Esophagus muscularis mucosa (tissue), 4 donors: ENCODE measurements at regions not wholly inside any gene's neighbourhood (a gene's known extent, or its start where the extent isn't known, plus 50 kb on each side); places are given as distances from the start of the nearest gene placed in this dataset.

Source experiments
- DNase-seq: peaks from one replicate; pipeline ENCODE4 v3.0.0-alpha.2; 2017; ENCODE audit errors: extremely low spot score
- H3K27ac ChIP-seq, 4 donors: fragments of 200-600 bp; sonication (generic); replicated peaks in 1 of 4; 1 replicate in 3 of 4; 2 replicates in 1 of 4; pipeline ENCODE4 v1.5.1; 2016 to 2019; ENCODE audit warnings: mild to moderate bottlenecking in 1 of 4
- H3K27me3 ChIP-seq, 4 donors: fragments of 200-600 bp; sonication (generic); one replicate each; pipeline versions ENCODE4 v1.5.1 to v1.6.0; 2016 to 2019
- H3K36me3 ChIP-seq, 4 donors: fragments of 200-600 bp; sonication (generic); one replicate each; pipeline ENCODE4 v1.5.1; 2016 to 2019
- H3K4me1 ChIP-seq, 4 donors: fragments of 200-600 bp; sonication (generic); one replicate each; pipeline ENCODE4 v1.5.1; 2016 to 2019
- H3K4me3 ChIP-seq, 4 donors: fragments of 200-600 bp; sonication (generic); 1 replicate in 2 of 4; 2 replicates in 2 of 4; pipeline ENCODE4 v1.5.1; 2016 to 2019; ENCODE audit warnings: mild to moderate bottlenecking in 4 of 4, moderate library complexity in 1 of 4
- H3K9me3 ChIP-seq, 4 donors: fragments of 200-600 bp; sonication (generic); 1 replicate in 3 of 4; 2 replicates in 1 of 4; pipeline ENCODE4 v1.5.1; 2016 to 2019
- EP300 ChIP-seq: sonication (generic); formaldehyde crosslinking; IDR thresholded peaks from one replicate; pipeline ENCODE4 v1.6.1; 2017; ENCODE audit warnings: antibody characterized with exemption
- POLR2A ChIP-seq: fragments of 450-650 bp; IDR thresholded peaks from one replicate; pipeline ENCODE4 v1.6.1; 2017; ENCODE audit warnings: antibody characterized with exemption, moderate library complexity, mild to moderate bottlenecking, low read depth
- POLR2AphosphoS5 ChIP-seq, 2 donors: sonication (generic); formaldehyde crosslinking; IDR thresholded peaks; one replicate each; pipeline ENCODE4 v1.6.1; 2017; ENCODE audit warnings: antibody characterized with exemption in 2 of 2
- WGBS: methylation state at CpG from one replicate; pipeline ENCODE4 v1.1.5; 2018; 5-methylcytosine and 5-hydroxymethylcytosine counted together
- intact Hi-C: fragments of 100-400 bp; cut with DNase I; formaldehyde crosslinking; loops from one replicate; pipeline ENCODE4 v1.15.1; 2023
- TF ChIP-seq, protein P1 (sequence below), 3 experiments: fragments of 200-600 bp in 2 of 3; fragments of 450-650 bp in 1 of 3; sonication (generic) in 2 of 3; IDR thresholded peaks; one replicate each; pipeline ENCODE4 v1.5.1; 2017 to 2019; ENCODE audit warnings: antibody characterized with exemption in 3 of 3, mild to moderate bottlenecking in 2 of 3, moderate library complexity in 1 of 3

DNA sequence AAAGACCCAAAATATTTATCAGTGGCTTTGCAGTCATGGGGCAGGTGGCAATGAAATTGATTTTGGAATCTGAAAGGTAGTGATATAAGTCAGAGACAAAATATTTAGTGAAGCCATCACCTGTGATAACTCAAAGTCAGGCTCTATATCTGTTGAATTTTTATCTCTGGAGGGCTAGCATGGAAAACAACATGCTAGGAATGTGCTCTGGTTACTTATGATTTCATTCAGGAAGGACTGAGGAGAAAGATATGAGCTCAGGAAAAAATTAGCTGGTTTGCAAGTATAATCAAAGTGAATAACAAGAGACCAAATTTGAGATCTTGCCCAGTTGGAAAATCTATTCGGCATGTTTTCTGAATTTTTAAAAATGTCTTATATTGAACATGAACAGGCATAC, 364.6 kb upstream of the LRRC7 start:
- no peaks in the 10 kb centered on the region for H3K4me1 ChIP-seq
- H3K27ac ChIP-seq, result no peak overlapping the region
- no peaks in the 10 kb centered on the region for H3K27me3 ChIP-seq
- H3K4me3 ChIP-seq, result no peak overlapping the region
- DNase-seq, result no peak
- 86% methylated on average over 1 of the region's 1 CpG for whole genome bisulfite sequencing
- intact Hi-C loops, result no loop called here
- no peaks in the 10 kb centered on the region for H3K36me3 ChIP-seq
- peaks cover 0 to 10% (median 8%) of the 10 kb centered on the region in 4 donors for H3K9me3 ChIP-seq
- TF ChIP-seq POLR2AphosphoS5 (IDR thresholded peaks at IDR 0.05) (no peak), EP300 (no peak), POLR2A (no peak)
- TF ChIP-seq, protein P1, sequence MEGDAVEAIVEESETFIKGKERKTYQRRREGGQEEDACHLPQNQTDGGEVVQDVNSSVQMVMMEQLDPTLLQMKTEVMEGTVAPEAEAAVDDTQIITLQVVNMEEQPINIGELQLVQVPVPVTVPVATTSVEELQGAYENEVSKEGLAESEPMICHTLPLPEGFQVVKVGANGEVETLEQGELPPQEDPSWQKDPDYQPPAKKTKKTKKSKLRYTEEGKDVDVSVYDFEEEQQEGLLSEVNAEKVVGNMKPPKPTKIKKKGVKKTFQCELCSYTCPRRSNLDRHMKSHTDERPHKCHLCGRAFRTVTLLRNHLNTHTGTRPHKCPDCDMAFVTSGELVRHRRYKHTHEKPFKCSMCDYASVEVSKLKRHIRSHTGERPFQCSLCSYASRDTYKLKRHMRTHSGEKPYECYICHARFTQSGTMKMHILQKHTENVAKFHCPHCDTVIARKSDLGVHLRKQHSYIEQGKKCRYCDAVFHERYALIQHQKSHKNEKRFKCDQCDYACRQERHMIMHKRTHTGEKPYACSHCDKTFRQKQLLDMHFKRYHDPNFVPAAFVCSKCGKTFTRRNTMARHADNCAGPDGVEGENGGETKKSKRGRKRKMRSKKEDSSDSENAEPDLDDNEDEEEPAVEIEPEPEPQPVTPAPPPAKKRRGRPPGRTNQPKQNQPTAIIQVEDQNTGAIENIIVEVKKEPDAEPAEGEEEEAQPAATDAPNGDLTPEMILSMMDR (IDR thresholded peaks at IDR 0.05), result no peak

DNA sequence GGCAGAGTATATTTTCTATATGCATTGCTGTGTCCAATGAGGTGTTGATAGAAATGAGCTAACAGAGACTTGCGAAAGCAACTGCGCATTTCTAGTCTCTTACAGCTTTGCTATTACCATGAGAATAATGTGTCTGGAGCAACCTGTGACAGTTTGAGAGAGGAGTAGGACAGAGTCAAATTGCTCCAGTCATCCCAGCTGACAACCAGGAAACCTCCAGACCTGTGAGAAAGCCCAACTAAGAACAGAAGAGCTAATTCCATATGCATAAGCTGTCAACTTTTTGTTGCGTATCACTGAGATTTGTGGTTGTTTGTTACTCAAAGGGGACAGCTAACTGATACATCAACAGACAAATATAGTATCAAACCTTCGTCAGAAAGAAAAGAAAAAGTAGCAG, 354.1 kb upstream of the LRRC7 start:
- no peak for DNase-seq
- Histone ChIP-seq H3K4me3 (no peak overlapping the region), H3K36me3 (no peaks in the 10 kb centered on the region), H3K4me1 (no peaks in the 10 kb centered on the region), H3K27me3 (no peaks in the 10 kb centered on the region), H3K9me3 (no peaks in the 10 kb centered on the region), H3K27ac (no peak overlapping the region)
- intact Hi-C loops, result no loop called here
- 96% methylated on average over 4 of the region's 4 CpGs for WGBS
- TF ChIP-seq POLR2AphosphoS5 (IDR thresholded peaks at IDR 0.05), result no peak
- no peak for TF ChIP-seq POLR2A
- no peak for TF ChIP-seq EP300
- TF ChIP-seq, protein P1 (IDR thresholded peaks at IDR 0.05), result no peak

DNA sequence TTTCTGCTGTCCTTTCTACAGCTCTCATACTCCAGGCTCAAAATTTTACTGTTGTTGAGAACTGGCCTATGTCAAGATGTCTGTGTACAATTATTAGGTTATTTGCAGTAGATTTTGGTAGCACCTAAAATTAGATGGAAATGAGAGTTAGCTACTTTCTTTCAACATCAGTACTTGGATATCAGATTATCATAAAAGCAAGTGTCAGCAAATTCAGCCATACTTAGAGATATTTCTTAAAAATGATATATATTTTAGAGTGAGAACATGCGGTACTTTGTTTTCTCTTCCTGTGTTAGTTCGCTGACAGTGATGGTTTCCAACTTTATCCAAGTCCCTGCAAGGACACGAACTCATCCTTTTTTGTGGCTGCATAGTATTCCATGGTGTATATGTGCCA, 351.8 kb upstream of the LRRC7 start:
- DNase-seq, result no peak

DNA sequence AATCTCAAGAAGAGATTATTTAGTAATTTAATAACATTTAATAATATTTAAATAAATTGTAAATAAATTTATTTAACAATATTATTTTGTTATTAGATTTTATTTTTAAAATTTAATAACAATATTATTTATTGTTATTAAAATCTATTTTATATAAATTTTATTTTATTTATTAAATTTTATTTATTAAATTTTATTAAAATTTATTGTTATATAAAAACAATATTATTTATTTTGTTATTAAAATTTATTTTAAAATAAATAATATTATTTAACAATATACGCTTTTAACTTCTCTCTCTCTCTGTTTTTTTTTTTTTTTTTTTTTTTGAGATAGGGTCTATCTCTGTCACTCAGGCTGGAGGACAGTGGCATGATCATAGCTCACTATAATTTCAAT, 347.1 kb upstream of the LRRC7 start:
- Histone ChIP-seq H3K27ac (no peak overlapping the region), H3K4me1 (no peaks in the 10 kb centered on the region), H3K27me3 (no peaks in the 10 kb centered on the region), H3K9me3 (no peaks in the 10 kb centered on the region), H3K36me3 (no peaks in the 10 kb centered on the region), H3K4me3 (no peak overlapping the region)
- intact Hi-C loops, result no loop called here
- no peak for TF ChIP-seq EP300
- no peak for TF ChIP-seq POLR2AphosphoS5 (IDR thresholded peaks at IDR 0.05)
- TF ChIP-seq POLR2A, result no peak
- WGBS, result 88% methylated on average over 1 of the region's 1 CpG
- DNase-seq, result no peak

More for the DNA sequence above, 351.8 kb upstream of the LRRC7 start:
- no peaks in the 10 kb centered on the region for H3K36me3 ChIP-seq
- TF ChIP-seq POLR2AphosphoS5 (IDR thresholded peaks at IDR 0.05) (no peak), EP300 (no peak), POLR2A (no peak)
- TF ChIP-seq, protein P1 (IDR thresholded peaks at IDR 0.05), result no peak
- WGBS, result 91% methylated on average over 3 of the region's 3 CpGs
- H3K27me3 ChIP-seq, result no peaks in the 10 kb centered on the region
- no peak overlapping the region for H3K27ac ChIP-seq
- no peak overlapping the region for H3K4me3 ChIP-seq
- H3K4me1 ChIP-seq, result no peaks in the 10 kb centered on the region
- H3K9me3 ChIP-seq, result no peaks in the 10 kb centered on the region
- intact Hi-C loops, result no loop called here

DNA sequence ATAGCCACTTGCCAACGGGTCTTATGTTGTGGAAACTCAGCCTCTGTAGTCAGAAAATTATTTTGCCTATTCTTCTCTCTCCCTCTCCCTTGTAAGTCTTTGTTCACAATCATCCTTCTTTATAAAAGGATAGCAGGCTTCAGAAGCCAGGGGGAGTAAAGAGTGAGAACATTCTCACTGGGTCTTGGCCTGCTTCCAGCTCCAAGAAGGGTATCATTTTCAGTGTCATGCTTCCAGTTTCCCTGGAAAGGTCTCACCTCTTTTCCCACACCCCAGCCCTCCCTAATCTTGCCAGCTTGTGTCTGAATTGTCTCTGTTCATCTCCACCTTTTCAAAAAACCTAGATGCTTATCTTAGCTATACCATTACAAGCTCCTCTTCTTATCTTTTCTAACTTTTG, 346.2 kb upstream of the LRRC7 start:
- H3K4me3 ChIP-seq, result no peak overlapping the region
- intact Hi-C loops, result no loop called here
- WGBS, result 39% methylated on average over 1 of the region's 1 CpG
- no peaks in the 10 kb centered on the region for H3K4me1 ChIP-seq
- no peaks in the 10 kb centered on the region for H3K36me3 ChIP-seq
- TF ChIP-seq, protein P1 (IDR thresholded peaks at IDR 0.05), result no peak
- no peak for TF ChIP-seq POLR2AphosphoS5 (IDR thresholded peaks at IDR 0.05)
- no peak for TF ChIP-seq EP300
- no peak for TF ChIP-seq POLR2A
- DNase-seq, result no peak
- H3K9me3 ChIP-seq, result no peaks in the 10 kb centered on the region
- H3K27ac ChIP-seq, result no peak overlapping the region
- no peaks in the 10 kb centered on the region for H3K27me3 ChIP-seq
